ENCODE measurements at regions not wholly inside any gene's neighbourhood (a gene's known extent, or its start where the extent isn't known, plus 50 kb on each side); places are given as distances from the start of the nearest gene placed in this dataset.

DNA sequence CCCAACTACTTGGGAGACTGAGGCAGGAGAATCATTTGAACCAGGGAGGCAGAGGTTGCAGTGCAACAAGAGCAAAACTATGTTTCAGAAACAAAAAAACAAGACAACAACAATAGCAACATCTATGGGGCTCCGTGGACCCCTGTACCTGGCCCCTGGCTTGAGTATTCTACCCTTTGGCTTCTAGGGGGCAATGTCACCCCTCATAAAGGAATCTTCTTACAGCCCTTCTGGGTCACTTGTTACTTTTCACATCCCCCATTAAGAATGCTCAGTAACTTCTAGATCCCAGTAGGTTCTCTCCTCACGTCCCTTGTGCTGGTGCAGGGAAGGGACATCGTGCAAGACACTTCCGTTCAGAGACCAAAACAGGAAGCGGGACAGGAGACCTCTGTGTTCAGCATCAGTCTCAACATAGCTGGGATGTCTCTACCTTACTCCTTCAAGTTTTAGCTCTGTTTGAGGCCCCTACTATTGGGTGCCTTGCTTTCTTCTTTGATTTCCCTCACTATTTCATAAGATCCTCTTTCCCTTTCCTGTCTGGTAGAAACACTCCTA lies 218.1 kb upstream of the ARGLU1 start:
- TF ChIP-seq SMAD3 (CRISPR knock-in tag; IDR thresholded peaks at IDR 0.05; ENCODE audit: borderline replicate concordance) (no peak), ZNF121 (CRISPR knock-in tag; IDR thresholded peaks at IDR 0.05) (no peak), ESRRA (CRISPR knock-in tag; IDR thresholded peaks at IDR 0.05; ENCODE audit: borderline replicate concordance) (no peak), IRF2 (CRISPR knock-in tag; IDR thresholded peaks at IDR 0.05; ENCODE audit: borderline replicate concordance, low read depth) (no peak), CBFB (CRISPR knock-in tag; IDR thresholded peaks at IDR 0.05; ENCODE audit: low read depth) (no peak)
